DOHH2 (cell line): ENCODE measurements at regions not wholly inside any gene's neighbourhood (a gene's known extent, or its start where the extent isn't known, plus 50 kb on each side); places are given as distances from the start of the nearest gene placed in this dataset.

Experiments used
- H3F3A ChIP-seq: fragments of 200-600 bp; sonication (generic), shearing (Covaris generic); 2 replicates; pipeline ENCODE4 v1.6.0; 2016; ENCODE audit warnings: antibody characterized with exemption, mild to moderate bottlenecking; ENCODE audit not compliant: control insufficient read depth, insufficient read depth
- H3K27ac ChIP-seq: fragments of 200-600 bp; sonication (generic); 2 replicates; pipeline ENCODE4 v1.5.1; 2014; ENCODE audit warnings: low read depth, mild to moderate bottlenecking, low read length, moderate library complexity
- H3K27me3 ChIP-seq: fragments of 200-600 bp; sonication (generic); 2 replicates; pipeline ENCODE4 v1.6.1; 2014; ENCODE audit warnings: mild to moderate bottlenecking, low read length, mixed read lengths; ENCODE audit not compliant: control insufficient read depth
- H3K36me3 ChIP-seq: fragments of 200-600 bp; sonication (generic); 2 replicates; pipeline ENCODE4 v1.6.1; 2014; ENCODE audit warnings: mild to moderate bottlenecking, low read length, moderate library complexity, mixed read lengths; ENCODE audit not compliant: control insufficient read depth
- H3K4me1 ChIP-seq: fragments of 200-600 bp; sonication (generic); 2 replicates; pipeline ENCODE4 v1.6.1; 2014; ENCODE audit warnings: mild to moderate bottlenecking, low read length, mixed read lengths; ENCODE audit not compliant: control insufficient read depth
- H3K4me2 ChIP-seq: fragments of 200-600 bp; sonication (generic); 2 replicates; pipeline ENCODE4 v1.6.0; 2014; ENCODE audit warnings: mild to moderate bottlenecking, low read length, moderate library complexity
- H3K4me3 ChIP-seq: fragments of 200-600 bp; sonication (generic); 2 replicates; pipeline ENCODE4 v1.5.1; 2014; ENCODE audit warnings: mild to moderate bottlenecking, low read length, mixed read lengths
- H3K79me2 ChIP-seq: fragments of 200-600 bp; sonication (generic); 2 replicates; pipeline ENCODE4 v1.6.1; 2014; ENCODE audit warnings: mild to moderate bottlenecking, low read length, mixed read lengths; ENCODE audit not compliant: control insufficient read depth
- H3K9me2 ChIP-seq: fragments of 200-600 bp; sonication (generic); replicated peaks from 2 replicates; pipeline ENCODE4 v1.6.1; 2014; ENCODE audit warnings: mild to moderate bottlenecking, low read length, mixed read lengths; ENCODE audit not compliant: control insufficient read depth
- H3K9me3 ChIP-seq: fragments of 200-600 bp; sonication (generic); 2 replicates; pipeline ENCODE4 v1.6.1; 2014; ENCODE audit warnings: antibody characterized with exemption, low read length, mixed read lengths; ENCODE audit not compliant: control insufficient read depth, insufficient read depth
- H4K20me1 ChIP-seq: fragments of 200-600 bp; sonication (generic); 2 replicates; pipeline ENCODE4 v1.6.0; 2014; ENCODE audit warnings: low read depth, mild to moderate bottlenecking, antibody characterized with exemption, low read length, moderate library complexity; ENCODE audit not compliant: control insufficient read depth, insufficient read depth
- CTCF ChIP-seq: fragments of 200-600 bp; sonication (generic); IDR thresholded peaks from one replicate; pipeline ENCODE4 v1.5.1; 2014; ENCODE audit warnings: antibody characterized with exemption, mild to moderate bottlenecking, low read depth, low read length; ENCODE audit not compliant: poor library complexity, severe bottlenecking
- EZH2phosphoT487 ChIP-seq: fragments of 200-600 bp; sonication (generic); IDR thresholded peaks from 2 replicates; pipeline ENCODE4 v1.6.1; 2017; ENCODE audit warnings: borderline replicate concordance, mild to moderate bottlenecking, antibody characterized with exemption, low read length, moderate library complexity, mixed read lengths

- no peaks in the 10 kb centered on the region for H3F3A ChIP-seq
- no peaks in the 10 kb centered on the region for H3K79me2 ChIP-seq
- no peaks in the 10 kb centered on the region for H3K9me2 ChIP-seq
- H3K27ac ChIP-seq: no peak overlapping the region
- no peaks in the 10 kb centered on the region for H4K20me1 ChIP-seq
- H3K4me3 ChIP-seq: no peak overlapping the region
- no peaks in the 10 kb centered on the region for H3K4me1 ChIP-seq
- H3K36me3 ChIP-seq: no peaks in the 10 kb centered on the region
- no peak overlapping the region for H3K4me2 ChIP-seq
- no peak for TF ChIP-seq EZH2phosphoT487
- no peak for TF ChIP-seq CTCF
- H3K27me3 ChIP-seq: no peaks in the 10 kb centered on the region
- no peaks in the 10 kb centered on the region for H3K9me3 ChIP-seq
Measured at GRCh38 chr6:106894978-106895702, 79.4 kb downstream of the CD24 start.

GRCh38 chr6:106892186-106892585 is 82.3 kb downstream of the CD24 start:
- Histone ChIP-seq H3K4me3 (no peak overlapping the region), H3K27me3 (no peaks in the 10 kb centered on the region), H3K4me2 (no peak overlapping the region), H4K20me1 (no peaks in the 10 kb centered on the region), H3K27ac (no peak overlapping the region), H3K9me2 (no peaks in the 10 kb centered on the region), H3F3A (no peaks in the 10 kb centered on the region), H3K4me1 (no peaks in the 10 kb centered on the region), H3K79me2 (no peaks in the 10 kb centered on the region), H3K36me3 (no peaks in the 10 kb centered on the region), H3K9me3 (no peaks in the 10 kb centered on the region)
- no peak for TF ChIP-seq EZH2phosphoT487
- TF ChIP-seq CTCF: no peak

- TF ChIP-seq CTCF: no peak
- no peak for TF ChIP-seq EZH2phosphoT487
- Histone ChIP-seq H3K4me3 (no peak overlapping the region), H3K27me3 (no peaks in the 10 kb centered on the region), H3K27ac (no peak overlapping the region), H3K79me2 (no peaks in the 10 kb centered on the region), H4K20me1 (no peaks in the 10 kb centered on the region), H3K4me1 (no peaks in the 10 kb centered on the region), H3F3A (no peaks in the 10 kb centered on the region), H3K9me2 (no peaks in the 10 kb centered on the region), H3K36me3 (no peaks in the 10 kb centered on the region), H3K9me3 (no peaks in the 10 kb centered on the region), H3K4me2 (no peak overlapping the region)
Measured at GRCh38 chr6:106890447-106890846, 84.1 kb downstream of the CD24 start.
